Heart right ventricle (tissue), 16 donors: ENCODE measurements at regions not wholly inside any gene's neighbourhood (a gene's known extent, or its start where the extent isn't known, plus 50 kb on each side); places are given as distances from the start of the nearest gene placed in this dataset.
A peak's percentile ranks its signal among the peaks of the same experiment; 100 is the strongest.

ENCODE experiments used
- ATAC-seq, 8 donors: fragments of 200-7000 bp; cut with Tn5 transposase; one replicate each; pipeline ENCODE4 v1.9.1; 2020; ENCODE audit warnings: mild to moderate bottlenecking in 8 of 8, moderate library complexity in 8 of 8, moderate number of reproducible peaks in 1 of 8
- DNase-seq, 2 donors: peaks; one replicate each; pipeline ENCODE4 v3.0.0-alpha.2; 2020
- H3K27ac ChIP-seq, 10 donors: fragments of 200-600 bp; sonication (generic) in 2 of 10; one replicate each; pipeline versions ENCODE4 v1.5.0 to v1.8.0; 2020 to 2022; ENCODE audit warnings: mild to moderate bottlenecking in 3 of 10
- H3K27me3 ChIP-seq, 7 donors: fragments of 200-600 bp; one replicate each; pipeline ENCODE4 v1.8.0; 2021 to 2022; ENCODE audit warnings: mild to moderate bottlenecking in 2 of 7
- H3K36me3 ChIP-seq, 9 donors: fragments of 200-600 bp; sonication (generic) in 1 of 9; one replicate each; pipeline versions ENCODE4 v1.5.0 to v1.8.0; 2020 to 2022; ENCODE audit warnings: mild to moderate bottlenecking in 2 of 9
- H3K4me1 ChIP-seq, 9 donors: fragments of 200-600 bp; sonication (generic) in 1 of 9; one replicate each; pipeline versions ENCODE4 v1.5.0 to v1.8.0; 2020 to 2022; ENCODE audit warnings: mild to moderate bottlenecking in 4 of 9
- H3K4me3 ChIP-seq, 10 donors: fragments of 200-600 bp; sonication (generic) in 2 of 10; one replicate each; pipeline versions ENCODE4 v1.5.0 to v1.8.0; 2020 to 2022; ENCODE audit warnings: mild to moderate bottlenecking in 7 of 10, moderate library complexity in 2 of 10
- H3K9me3 ChIP-seq, 11 donors: fragments of 200-600 bp in 10 of 11; sonication (generic) in 2 of 11; one replicate each; pipeline versions ENCODE4 v1.5.0 to v1.8.0; 2013 to 2022; ENCODE audit warnings: mild to moderate bottlenecking in 2 of 11, control low read depth in 1 of 11, moderate library complexity in 1 of 11
- CTCF ChIP-seq, 9 donors: fragments of 200-600 bp; sonication (generic) in 2 of 9; IDR thresholded peaks; one replicate each; pipeline versions ENCODE4 v1.5.0 to v1.8.0; 2021 to 2022; ENCODE audit warnings: antibody characterized with exemption in 9 of 9, mild to moderate bottlenecking in 5 of 9, moderate library complexity in 1 of 9
- WGBS, 2 donors: extraction: QIAGEN DNeasy Blood & Tissue Kit; methylation state at CpG; one replicate each; pipeline ENCODE4 v1.1.7; 2013; ENCODE audit warnings: inconsistent platforms in 1 of 2; 5-methylcytosine and 5-hydroxymethylcytosine counted together
- intact Hi-C, 10 donors: fragments of 100-400 bp; cut with DNase I; formaldehyde crosslinking; loops; one replicate each; pipeline versions ENCODE4 v1.11.1 to v1.14.2; 2022
- donor health status: Arrhythmogenic right ventricular cardiomyopathy.
- donor health status: ischemic (EF 13 %, LVEDD 7.1; RV severe dilation, severe dysfunction).
- donor health status: healthy with polysubstance abuse.
- donor health status: DM: no; HTN: yes; CAD: no.
- donor health status: DM: no; HTN: no; CAD: no.
- donor health status: ischemic (EF 25% LVEDD 6.9; RV normal size, moderate dysfunction).
- donor health status: ischemic (EF 25% LVEDD 5.7; RV mildly dilated, moderate dysfunction).
- donor health status: healthy.
- donor health status: DM: yes; HTN: yes; CAD: no.
- donor health status: Ischemic cardiomyopathy.
- donor health status: ischemic (EF 35%, LVEDD 5.7; RV mildly dilated, moderate dysfunction).
- donor health status: nonischemic (EF 11% LVEDD 7.7; RV severe dilation, severe dysfunction).
- donor health status: DM: yes; HTN: yes; CAD: no.
- donor health status: PGD.
- donor health status: ischemic (EF 29% LVEDD 5.4; RV normal size, mild dysfunction).
- donor health status: nonischemic (EF 23%, LVEDD 6.1; RV moderate dilation, normal function).

- H3K27ac ChIP-seq, result no peak overlapping the region
- no peaks in the 10 kb centered on the region for H3K36me3 ChIP-seq
- DNase-seq (no peak), ATAC-seq (no peak)
- H3K9me3 ChIP-seq, result no peaks in the 10 kb centered on the region
- intact Hi-C loops, result no loop called here
- WGBS, 2 donors, result 83% methylated on average over 3 of the region's 3 CpGs
- H3K4me1 ChIP-seq, result no peaks in the 10 kb centered on the region
- no peaks in the 10 kb centered on the region for H3K27me3 ChIP-seq
- H3K4me3 ChIP-seq, result no peak overlapping the region
- TF ChIP-seq CTCF (IDR thresholded peaks at IDR 0.05), result no peak
Observed at GRCh38 chr4:175374459-175374858, 437.6 kb downstream of the GPM6A start.

GRCh38 chr4:175376287-175376977 is 435.6 kb downstream of the GPM6A start:
- TF ChIP-seq CTCF (IDR thresholded peaks at IDR 0.05), result no peak
- 67 to 71% methylated on average over 8 of the region's 8 CpGs for WGBS, 2 donors
- ATAC-seq (peak in 3 of 8 donors; percentile 56 to 79 (median 64)), DNase-seq (no peak)
- H3K4me3 ChIP-seq, result no peak overlapping the region
- H3K4me1 ChIP-seq, result no peaks in the 10 kb centered on the region
- no peaks in the 10 kb centered on the region for H3K27me3 ChIP-seq
- intact Hi-C loops, result no loop called here
- no peak overlapping the region for H3K27ac ChIP-seq
- no peaks in the 10 kb centered on the region for H3K36me3 ChIP-seq
- no peaks in the 10 kb centered on the region for H3K9me3 ChIP-seq

- intact Hi-C loops, result no loop called here
- no peak for ATAC-seq
- 76 to 77% methylated on average over 2 of the region's 2 CpGs for WGBS, 2 donors
Observed at GRCh38 chr4:175377203-175377602, 434.9 kb downstream of the GPM6A start.

GRCh38 chr4:175378372-175378771 is 433.7 kb downstream of the GPM6A start:
- H3K4me3 ChIP-seq, result no peak overlapping the region
- WGBS, 2 donors, result 61 to 68% methylated on average over 4 of the region's 4 CpGs
- H3K36me3 ChIP-seq, result no peaks in the 10 kb centered on the region
- no peaks in the 10 kb centered on the region for H3K27me3 ChIP-seq
- DNase-seq (no peak), ATAC-seq (no peak)
- no peak for TF ChIP-seq CTCF (IDR thresholded peaks at IDR 0.05)
- intact Hi-C loops, result no loop called here
- H3K27ac ChIP-seq, result no peak overlapping the region
- H3K4me1 ChIP-seq, result no peaks in the 10 kb centered on the region
- no peaks in the 10 kb centered on the region for H3K9me3 ChIP-seq

More at GRCh38 chr4:175377203-175377602, 434.9 kb downstream of the GPM6A start:
- H3K36me3 ChIP-seq, result no peaks in the 10 kb centered on the region
- no peaks in the 10 kb centered on the region for H3K27me3 ChIP-seq
- no peak for DNase-seq
- H3K4me3 ChIP-seq, result no peak overlapping the region
- no peaks in the 10 kb centered on the region for H3K9me3 ChIP-seq
- H3K4me1 ChIP-seq, result no peaks in the 10 kb centered on the region
- no peak for TF ChIP-seq CTCF (IDR thresholded peaks at IDR 0.05)
- no peak overlapping the region for H3K27ac ChIP-seq
